ENCODE measurements at regions not wholly inside any gene's neighbourhood (a gene's known extent, or its start where the extent isn't known, plus 50 kb on each side); places are given as distances from the start of the nearest gene placed in this dataset.
A peak's percentile ranks its signal among the peaks of the same experiment; 100 is the strongest.

DNA sequence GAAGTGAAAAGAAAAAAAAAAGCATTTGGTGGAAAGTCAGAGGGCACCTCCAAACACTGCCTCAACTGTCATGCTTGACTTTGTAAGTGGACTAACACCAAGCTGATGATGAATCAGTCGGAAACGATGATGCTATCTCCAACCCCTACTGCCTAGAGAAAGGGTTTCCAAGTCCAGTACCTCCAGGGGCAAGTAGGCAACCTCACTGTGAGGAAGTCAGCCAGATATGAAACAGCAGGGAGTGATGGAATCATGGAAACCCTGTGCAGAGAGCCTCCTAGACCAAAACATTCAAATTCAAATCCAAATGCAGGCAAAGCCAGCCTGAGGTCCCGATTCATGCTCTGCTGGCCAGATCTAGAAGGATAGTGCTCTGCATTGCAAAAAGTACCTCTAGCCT lies 100.9 kb upstream of the SERP2 start:
- Histone ChIP-seq H3K27me3 (ENCODE audit: control insufficient read depth in 3 of 3, insufficient read depth in 3 of 3, low read length in 2 of 3) (no peaks in the 10 kb centered on the region), H3K4me3 (no peak overlapping the region), H3K4me1 (ENCODE audit: control insufficient read depth in 5 of 5, insufficient read depth in 5 of 5, low read length in 5 of 5) (peaks cover 0 to 32% (median 21%) of the 10 kb centered on the region in 5 donors), H3K9ac (ENCODE audit: insufficient read depth in 1 of 2, low read length in 2 of 2) (no peak overlapping the region), H3K27ac (ENCODE audit: low read depth in 1 of 2, low read length in 1 of 2) (peak overlapping the region in 1 of 2 donors; percentile 70), H3K36me3 (ENCODE audit: control insufficient read depth in 4 of 4, insufficient read depth in 4 of 4, low read length in 4 of 4) (no peaks in the 10 kb centered on the region), H3K9me3 (ENCODE audit: control insufficient read depth in 4 of 4, insufficient read depth in 3 of 4, low read length in 3 of 4) (no peaks in the 10 kb centered on the region)
- no peak for ATAC-seq (ENCODE audit: insufficient read depth, low FRiP score)
- WGBS, 2 donors, result 91 to 93% methylated on average over 3 of the region's 3 CpGs
- no peak for DNase-seq
- TF ChIP-seq, protein P1, sequence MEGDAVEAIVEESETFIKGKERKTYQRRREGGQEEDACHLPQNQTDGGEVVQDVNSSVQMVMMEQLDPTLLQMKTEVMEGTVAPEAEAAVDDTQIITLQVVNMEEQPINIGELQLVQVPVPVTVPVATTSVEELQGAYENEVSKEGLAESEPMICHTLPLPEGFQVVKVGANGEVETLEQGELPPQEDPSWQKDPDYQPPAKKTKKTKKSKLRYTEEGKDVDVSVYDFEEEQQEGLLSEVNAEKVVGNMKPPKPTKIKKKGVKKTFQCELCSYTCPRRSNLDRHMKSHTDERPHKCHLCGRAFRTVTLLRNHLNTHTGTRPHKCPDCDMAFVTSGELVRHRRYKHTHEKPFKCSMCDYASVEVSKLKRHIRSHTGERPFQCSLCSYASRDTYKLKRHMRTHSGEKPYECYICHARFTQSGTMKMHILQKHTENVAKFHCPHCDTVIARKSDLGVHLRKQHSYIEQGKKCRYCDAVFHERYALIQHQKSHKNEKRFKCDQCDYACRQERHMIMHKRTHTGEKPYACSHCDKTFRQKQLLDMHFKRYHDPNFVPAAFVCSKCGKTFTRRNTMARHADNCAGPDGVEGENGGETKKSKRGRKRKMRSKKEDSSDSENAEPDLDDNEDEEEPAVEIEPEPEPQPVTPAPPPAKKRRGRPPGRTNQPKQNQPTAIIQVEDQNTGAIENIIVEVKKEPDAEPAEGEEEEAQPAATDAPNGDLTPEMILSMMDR (IDR thresholded peaks at IDR 0.05; ENCODE audit: control extremely low read depth, extremely low read depth), result no peak

GRCh38 chr13:44273216-44273615 lies 100.4 kb upstream of the SERP2 start:
- H3K9me3 ChIP-seq (ENCODE audit: control insufficient read depth in 4 of 4, insufficient read depth in 3 of 4, low read length in 3 of 4), result no peaks in the 10 kb centered on the region
- H3K4me1 ChIP-seq (ENCODE audit: control insufficient read depth in 5 of 5, insufficient read depth in 5 of 5, low read length in 5 of 5), result peaks cover 2 to 37% (median 22%) of the 10 kb centered on the region in 5 donors
- no peaks in the 10 kb centered on the region for H3K36me3 ChIP-seq (ENCODE audit: control insufficient read depth in 4 of 4, insufficient read depth in 4 of 4, low read length in 4 of 4)
- no peak overlapping the region for H3K4me3 ChIP-seq
- TF ChIP-seq, protein P1 (IDR thresholded peaks at IDR 0.05; ENCODE audit: control extremely low read depth, extremely low read depth), result no peak
- no peaks in the 10 kb centered on the region for H3K27me3 ChIP-seq (ENCODE audit: control insufficient read depth in 3 of 3, insufficient read depth in 3 of 3, low read length in 2 of 3)
- ATAC-seq (ENCODE audit: insufficient read depth, low FRiP score), result no peak
- no peak overlapping the region for H3K9ac ChIP-seq (ENCODE audit: insufficient read depth in 1 of 2, low read length in 2 of 2)
- WGBS, 2 donors, result 97 to 98% methylated on average over 5 of the region's 5 CpGs
- DNase-seq, result no peak
- peak overlapping the region in 1 of 2 donors; percentile 40 for H3K27ac ChIP-seq (ENCODE audit: low read depth in 1 of 2, low read length in 1 of 2)

DNA sequence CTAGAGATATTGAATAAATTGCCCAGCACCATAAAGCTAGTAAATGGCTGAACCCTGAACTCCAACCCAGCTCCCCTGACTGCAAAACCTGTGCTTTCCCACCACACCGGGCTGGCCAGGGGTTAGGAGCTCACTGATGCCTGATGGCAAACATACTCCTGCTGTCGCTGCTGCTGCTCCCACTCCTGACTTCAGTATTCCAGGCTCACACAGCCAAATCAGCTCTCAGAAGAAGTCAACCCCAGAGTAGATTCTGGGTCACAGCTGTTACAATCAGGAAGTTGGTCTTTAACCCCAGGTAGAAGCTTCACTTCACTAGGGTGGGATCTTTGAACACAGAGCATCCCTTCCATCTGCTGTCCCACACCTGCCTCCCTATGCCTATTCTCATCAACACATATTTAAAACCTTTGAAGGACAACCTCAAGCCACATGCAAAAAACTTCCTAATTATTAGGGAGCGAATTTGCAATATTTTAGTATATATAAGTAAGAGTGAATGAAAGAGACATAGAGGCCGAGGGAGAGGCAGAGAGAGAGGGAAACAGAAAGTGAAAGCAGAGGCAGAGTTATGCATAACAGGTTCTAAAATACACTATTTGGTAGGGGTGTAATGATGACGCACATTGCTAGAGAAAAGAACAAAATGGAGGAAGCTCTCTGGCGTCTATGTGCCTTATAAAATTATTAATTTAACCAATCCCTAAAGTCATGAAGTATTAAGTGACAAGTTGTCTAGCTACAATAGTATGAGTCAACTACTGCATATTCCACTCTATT lies 99.4 kb upstream of the SERP2 start:
- no peaks in the 10 kb centered on the region for H3K27me3 ChIP-seq (ENCODE audit: control insufficient read depth in 3 of 3, insufficient read depth in 3 of 3, low read length in 2 of 3)
- WGBS, 2 donors, result 40 to 44% methylated on average over 6 of the region's 6 CpGs
- H3K9me3 ChIP-seq (ENCODE audit: control insufficient read depth in 4 of 4, insufficient read depth in 3 of 4, low read length in 3 of 4), result no peaks in the 10 kb centered on the region
- ATAC-seq (ENCODE audit: insufficient read depth, low FRiP score) (peak; percentile 44), DNase-seq (peak in 2 of 3 donors; percentile 59 to 74)
- H3K4me3 ChIP-seq, result no peak overlapping the region
- peak overlapping the region; percentile 66 to 82 for H3K27ac ChIP-seq (ENCODE audit: low read depth in 1 of 2, low read length in 1 of 2)
- peak overlapping the region in 1 of 2 donors; percentile 8 for H3K9ac ChIP-seq (ENCODE audit: insufficient read depth in 1 of 2, low read length in 2 of 2)
- TF ChIP-seq, protein P1 (IDR thresholded peaks at IDR 0.05; ENCODE audit: control extremely low read depth, extremely low read depth), result no peak
- H3K36me3 ChIP-seq (ENCODE audit: control insufficient read depth in 4 of 4, insufficient read depth in 4 of 4, low read length in 4 of 4), result no peaks in the 10 kb centered on the region
- H3K4me1 ChIP-seq (ENCODE audit: control insufficient read depth in 5 of 5, insufficient read depth in 5 of 5, low read length in 5 of 5), result peaks cover 7 to 47% (median 22%) of the 10 kb centered on the region in 5 donors
